Smooth muscle cell (in vitro differentiated cells): ENCODE measurements at regions not wholly inside any gene's neighbourhood (a gene's known extent, or its start where the extent isn't known, plus 50 kb on each side); places are given as distances from the start of the nearest gene placed in this dataset.
A peak's percentile ranks its signal among the peaks of the same experiment; 100 is the strongest.

Experiments
- DNase-seq: peaks from one replicate; lab custom pipeline; 2025; ENCODE audit not compliant: unreplicated experiment; lab: John Stamatoyannopoulos, UW
- H2AFZ ChIP-seq: fragments of 200-600 bp; sonication (generic); 2 replicates; pipeline ENCODE4 v1.6.0; 2016; ENCODE audit warnings: antibody characterized with exemption, low read depth, mild to moderate bottlenecking
- H3F3A ChIP-seq: fragments of 200-600 bp; sonication (generic); 2 replicates; pipeline ENCODE4 v1.6.0; 2017; ENCODE audit warnings: antibody characterized with exemption, low read depth
- H3K27ac ChIP-seq: fragments of 200-600 bp; sonication (generic); 2 replicates; pipeline ENCODE4 v1.5.1; 2016; ENCODE audit warnings: low read depth, mild to moderate bottlenecking
- H3K27me3 ChIP-seq: fragments of 200-600 bp; sonication (generic); 2 replicates; pipeline ENCODE4 v1.6.1; 2016; ENCODE audit warnings: low read depth, mild to moderate bottlenecking
- H3K36me3 ChIP-seq: fragments of 200-600 bp; sonication (generic); 2 replicates; pipeline ENCODE4 v1.5.1; 2016; ENCODE audit warnings: low read depth
- H3K4me1 ChIP-seq: fragments of 200-600 bp; sonication (generic); 2 replicates; pipeline ENCODE4 v1.5.1; 2016; ENCODE audit warnings: low read depth
- H3K4me2 ChIP-seq: fragments of 200-600 bp; sonication (generic); 2 replicates; pipeline ENCODE4 v1.6.0; 2016; ENCODE audit warnings: mild to moderate bottlenecking
- H3K4me3 ChIP-seq: fragments of 200-600 bp; sonication (generic); 2 replicates; pipeline ENCODE4 v1.5.1; 2016; ENCODE audit warnings: mild to moderate bottlenecking
- H3K79me2 ChIP-seq: fragments of 200-600 bp; sonication (generic); 2 replicates; pipeline ENCODE4 v1.6.0; 2016; ENCODE audit warnings: low read depth, mild to moderate bottlenecking
- H3K9ac ChIP-seq: fragments of 200-600 bp; sonication (generic); 2 replicates; pipeline ENCODE4 v1.6.0; 2016; ENCODE audit warnings: low read depth
- H3K9me3 ChIP-seq: fragments of 200-600 bp; sonication (generic); replicated peaks from 2 replicates; pipeline ENCODE4 v1.5.1; 2016; ENCODE audit warnings: low read depth
- H4K20me1 ChIP-seq: fragments of 200-600 bp; sonication (generic); 2 replicates; pipeline ENCODE4 v1.6.0; 2016; ENCODE audit warnings: low read depth
- CTCF ChIP-seq: fragments of 200-600 bp; sonication (generic); IDR thresholded peaks from 2 replicates; pipeline ENCODE4 v1.5.1; 2017; ENCODE audit warnings: borderline replicate concordance, mild to moderate bottlenecking, antibody characterized with exemption; ENCODE audit not compliant: insufficient read depth, poor library complexity, severe bottlenecking
- WGBS: methylation state at CpG from one replicate; pipeline ENCODE4 v1.1.7; 2016; ENCODE audit warnings: low lambda C conversion rate; 5-methylcytosine and 5-hydroxymethylcytosine counted together

GRCh38 chr10:33643042-33643441, 308.6 kb upstream of the NRP1 start:
- TF ChIP-seq CTCF: no peak
- Histone ChIP-seq H3K9ac (no peak overlapping the region), H2AFZ (no peak overlapping the region), H3K9me3 (no peaks in the 10 kb centered on the region), H3K27ac (no peak overlapping the region), H3K4me3 (no peak overlapping the region), H3K27me3 (no peaks in the 10 kb centered on the region), H4K20me1 (no peaks in the 10 kb centered on the region), H3K4me2 (peak overlapping the region; percentile 65), H3K36me3 (no peaks in the 10 kb centered on the region), H3K4me1 (no peaks in the 10 kb centered on the region), H3F3A (no peaks in the 10 kb centered on the region), H3K79me2 (no peaks in the 10 kb centered on the region)
- DNase-seq: no peak

GRCh38 chr10:33638891-33639290, 304.4 kb upstream of the NRP1 start:
- DNase-seq: no peak
- Histone ChIP-seq H3K9ac (no peak overlapping the region), H3K36me3 (no peaks in the 10 kb centered on the region), H3F3A (no peaks in the 10 kb centered on the region), H3K4me2 (no peak overlapping the region), H2AFZ (no peak overlapping the region), H3K27me3 (no peaks in the 10 kb centered on the region), H3K79me2 (no peaks in the 10 kb centered on the region), H3K4me1 (no peaks in the 10 kb centered on the region), H3K27ac (no peak overlapping the region), H4K20me1 (no peaks in the 10 kb centered on the region), H3K4me3 (no peak overlapping the region), H3K9me3 (no peaks in the 10 kb centered on the region)
- TF ChIP-seq CTCF: no peak
- 94% methylated on average over 3 of the region's 3 CpGs for WGBS

GRCh38 chr10:33638374-33638773, 303.9 kb upstream of the NRP1 start:
- H3K27ac ChIP-seq: no peak overlapping the region
- no peak overlapping the region for H3K4me2 ChIP-seq
- no peak for DNase-seq
- H3K36me3 ChIP-seq: no peaks in the 10 kb centered on the region
- H2AFZ ChIP-seq: no peak overlapping the region
- no peaks in the 10 kb centered on the region for H3K27me3 ChIP-seq
- no peaks in the 10 kb centered on the region for H3K4me1 ChIP-seq
- no peaks in the 10 kb centered on the region for H4K20me1 ChIP-seq
- H3K9me3 ChIP-seq: no peaks in the 10 kb centered on the region
- no peaks in the 10 kb centered on the region for H3F3A ChIP-seq
- H3K4me3 ChIP-seq: no peak overlapping the region
- TF ChIP-seq CTCF: no peak
- H3K9ac ChIP-seq: no peak overlapping the region
- no peaks in the 10 kb centered on the region for H3K79me2 ChIP-seq
- 92% methylated on average over 3 of the region's 3 CpGs for WGBS

GRCh38 chr10:33635967-33636515, 301.6 kb upstream of the NRP1 start:
- no peak for TF ChIP-seq CTCF
- 73% methylated on average over 6 of the region's 6 CpGs for WGBS
- Histone ChIP-seq H2AFZ (no peak overlapping the region), H3K27ac (no peak overlapping the region), H3F3A (no peaks in the 10 kb centered on the region), H3K36me3 (no peaks in the 10 kb centered on the region), H3K27me3 (no peaks in the 10 kb centered on the region), H3K4me2 (no peak overlapping the region), H3K79me2 (no peaks in the 10 kb centered on the region), H3K9ac (no peak overlapping the region), H4K20me1 (no peaks in the 10 kb centered on the region), H3K4me1 (peaks cover 3% of the 10 kb centered on the region), H3K4me3 (no peak overlapping the region), H3K9me3 (no peaks in the 10 kb centered on the region)
- no peak for DNase-seq
